Activated CD4-positive, alpha-beta T cell treated with anti-CD3 and anti-CD28 coated beads, Interleukin-2, amount 10 ng/mL, durations not matched to agents 7 days and 5 days (primary cell): ENCODE measurements at regions not wholly inside any gene's neighbourhood (a gene's known extent, or its start where the extent isn't known, plus 50 kb on each side); places are given as distances from the start of the nearest gene placed in this dataset.

Experiments
- CTCF ChIA-PET: fragments of 350-600 bp; sonication (Branson Sonifier 250); formaldehyde crosslinking; loops from one replicate; lab custom pipeline; 2021; ENCODE audit warnings: antibody characterized with exemption; lab: Charles Lee
- POLR2A ChIA-PET: fragments of 350-600 bp; sonication (Branson Sonifier 250); formaldehyde crosslinking; loops from one replicate; lab custom pipeline; 2021; ENCODE audit warnings: antibody characterized with exemption; lab: Charles Lee
- DNase-seq: peaks from one replicate; pipeline ENCODE4 v3.0.0-alpha.2; 2020
- H3K27ac Mint-ChIP-seq: one replicate; pipeline ENCODE4 v1.8.0; 2021; ENCODE audit warnings: mild to moderate bottlenecking, moderate library complexity, mixed read lengths
- H3K27me3 Mint-ChIP-seq: one replicate; pipeline ENCODE4 v1.8.0; 2021; ENCODE audit warnings: mixed read lengths
- H3K36me3 Mint-ChIP-seq: one replicate; pipeline ENCODE4 v1.8.0; 2021; ENCODE audit warnings: low read depth, mixed read lengths
- H3K4me1 Mint-ChIP-seq: one replicate; pipeline ENCODE4 v1.8.0; 2021; ENCODE audit warnings: mixed read lengths
- H3K4me3 Mint-ChIP-seq: one replicate; pipeline ENCODE4 v1.8.0; 2021; ENCODE audit warnings: mild to moderate bottlenecking, moderate library complexity, mixed read lengths
- H3K9me3 Mint-ChIP-seq: one replicate; pipeline ENCODE4 v1.8.0; 2021; ENCODE audit warnings: mixed read lengths

GRCh38 chr2:64773461-64774118 lies 119.9 kb upstream of the SERTAD2 start:
- peaks cover 14% of the 10 kb centered on the region for H3K27me3 Mint-ChIP-seq
- peaks cover 9% of the 10 kb centered on the region for H3K4me1 Mint-ChIP-seq
- H3K9me3 Mint-ChIP-seq = no peaks in the 10 kb centered on the region
- peaks cover 2% of the 10 kb centered on the region for H3K36me3 Mint-ChIP-seq
- CTCF ChIA-PET = interaction anchor here (1.3 to 1.7 kb wide), 3 partner anchors 9 to 11 kb away, joined by 3 to 5 read pairs (median 3); no protein-coding TSS in a partner anchor
- no peak for DNase-seq
- H3K27ac Mint-ChIP-seq = no peak overlapping the region
- no peak overlapping the region for H3K4me3 Mint-ChIP-seq
- POLR2A ChIA-PET = no interaction called here

GRCh38 chr2:64777841-64778240 lies 124.1 kb upstream of the SERTAD2 start:
- peaks cover 2% of the 10 kb centered on the region for H3K36me3 Mint-ChIP-seq
- no peak overlapping the region for H3K27ac Mint-ChIP-seq
- ChIA-PET CTCF (no interaction called here), POLR2A (no interaction called here)
- no peak overlapping the region for H3K4me3 Mint-ChIP-seq
- no peaks in the 10 kb centered on the region for H3K9me3 Mint-ChIP-seq
- peaks cover 10% of the 10 kb centered on the region for H3K27me3 Mint-ChIP-seq
- peaks cover 2% of the 10 kb centered on the region for H3K4me1 Mint-ChIP-seq
- no peak for DNase-seq

GRCh38 chr2:64779117-64779690 lies 125.5 kb upstream of the SERTAD2 start:
- DNase-seq = no peak
- CTCF ChIA-PET = no interaction called here
- Mint-ChIP-seq H3K4me1 (no peaks in the 10 kb centered on the region), H3K4me3 (no peak overlapping the region), H3K36me3 (peaks cover 2% of the 10 kb centered on the region), H3K27me3 (peaks cover 6% of the 10 kb centered on the region), H3K27ac (no peak overlapping the region), H3K9me3 (no peaks in the 10 kb centered on the region)
- POLR2A ChIA-PET = no interaction called here

GRCh38 chr2:64780041-64780440 lies 126.3 kb upstream of the SERTAD2 start:
- POLR2A ChIA-PET = no interaction called here
- Mint-ChIP-seq H3K4me3 (no peak overlapping the region), H3K4me1 (no peaks in the 10 kb centered on the region)

GRCh38 chr2:64781711-64782390 lies 128.1 kb upstream of the SERTAD2 start:
- Mint-ChIP-seq H3K4me3 (no peak overlapping the region), H3K27me3 (peaks cover 4% of the 10 kb centered on the region), H3K9me3 (no peaks in the 10 kb centered on the region), H3K36me3 (no peaks in the 10 kb centered on the region), H3K27ac (no peak overlapping the region), H3K4me1 (no peaks in the 10 kb centered on the region)
- ChIA-PET CTCF (interaction anchor here (1.1 to 1.9 kb wide), 4 partner anchors 8 to 130 kb away, joined by 3 to 8 read pairs (median 4); no protein-coding TSS in a partner anchor), POLR2A (no interaction called here)
- no peak for DNase-seq

More at GRCh38 chr2:64780041-64780440, 126.3 kb upstream of the SERTAD2 start:
- H3K27ac Mint-ChIP-seq = no peak overlapping the region
- CTCF ChIA-PET = interaction anchor here (0.7 to 1.2 kb wide), 2 partner anchors 26 to 134 kb away, joined by 3 to 4 read pairs; no protein-coding TSS in a partner anchor
- no peaks in the 10 kb centered on the region for H3K9me3 Mint-ChIP-seq
- peaks cover 2% of the 10 kb centered on the region for H3K36me3 Mint-ChIP-seq
- no peak for DNase-seq
- H3K27me3 Mint-ChIP-seq = peaks cover 6% of the 10 kb centered on the region

GRCh38 chr2:64784168-64785061 lies 130.7 kb upstream of the SERTAD2 start:
- no peak overlapping the region for H3K27ac Mint-ChIP-seq
- no peak for DNase-seq
- H3K27me3 Mint-ChIP-seq = no peaks in the 10 kb centered on the region
- ChIA-PET CTCF (interaction anchor here (1.2 to 1.4 kb wide), 3 partner anchors 10 to 161 kb away, joined by 3 to 5 read pairs (median 3); no protein-coding TSS in a partner anchor), POLR2A (no interaction called here)
- H3K36me3 Mint-ChIP-seq = no peaks in the 10 kb centered on the region
- H3K4me3 Mint-ChIP-seq = no peak overlapping the region
- no peaks in the 10 kb centered on the region for H3K4me1 Mint-ChIP-seq
- no peaks in the 10 kb centered on the region for H3K9me3 Mint-ChIP-seq

- Mint-ChIP-seq H3K27me3 (no peaks in the 10 kb centered on the region), H3K4me1 (no peaks in the 10 kb centered on the region), H3K4me3 (no peak overlapping the region), H3K27ac (no peak overlapping the region), H3K36me3 (no peaks in the 10 kb centered on the region), H3K9me3 (no peaks in the 10 kb centered on the region)
- ChIA-PET CTCF (interaction anchor here (0.8 to 1.3 kb wide), 3 partner anchors 12 to 162 kb away, joined by 3 read pairs; no protein-coding TSS in a partner anchor), POLR2A (no interaction called here)
- DNase-seq = no peak
Measured at GRCh38 chr2:64785245-64785644, 131.5 kb upstream of the SERTAD2 start.

GRCh38 chr2:64786343-64787018 lies 132.8 kb upstream of the SERTAD2 start:
- Mint-ChIP-seq H3K4me1 (no peaks in the 10 kb centered on the region), H3K27me3 (no peaks in the 10 kb centered on the region), H3K36me3 (no peaks in the 10 kb centered on the region), H3K27ac (no peak overlapping the region), H3K9me3 (no peaks in the 10 kb centered on the region), H3K4me3 (no peak overlapping the region)
- POLR2A ChIA-PET = no interaction called here
- CTCF ChIA-PET = interaction anchor here (0.7 to 1.4 kb wide), 5 partner anchors 10 to 148 kb away, joined by 3 to 4 read pairs (median 3); no protein-coding TSS in a partner anchor
- DNase-seq = no peak

- POLR2A ChIA-PET = no interaction called here
Measured at GRCh38 chr2:64787019-64787365, 133.3 kb upstream of the SERTAD2 start.

GRCh38 chr2:64787698-64788097 lies 134.0 kb upstream of the SERTAD2 start:
- Mint-ChIP-seq H3K9me3 (no peaks in the 10 kb centered on the region), H3K27ac (no peak overlapping the region)
- CTCF ChIA-PET = interaction anchor here (0.8 to 1.3 kb wide), 2 partner anchors 34 to 134 kb away, joined by 3 read pairs; partner anchors contain the start of gene SERTAD2

More at GRCh38 chr2:64787019-64787365, 133.3 kb upstream of the SERTAD2 start:
- Mint-ChIP-seq H3K4me1 (no peaks in the 10 kb centered on the region), H3K27ac (no peak overlapping the region), H3K27me3 (no peaks in the 10 kb centered on the region), H3K4me3 (no peak overlapping the region), H3K9me3 (no peaks in the 10 kb centered on the region), H3K36me3 (no peaks in the 10 kb centered on the region)
- CTCF ChIA-PET = interaction anchor here (1.3 to 1.4 kb wide), 2 partner anchors 11 to 133 kb away, joined by 3 to 4 read pairs; partner anchors contain the start of gene SERTAD2
- DNase-seq = no peak

GRCh38 chr2:64789466-64790320 lies 136.0 kb upstream of the SERTAD2 start:
- Mint-ChIP-seq H3K27me3 (peaks cover 10% of the 10 kb centered on the region), H3K9me3 (no peaks in the 10 kb centered on the region), H3K27ac (no peak overlapping the region), H3K4me3 (no peak overlapping the region), H3K36me3 (no peaks in the 10 kb centered on the region), H3K4me1 (no peaks in the 10 kb centered on the region)
- POLR2A ChIA-PET = interaction anchor here (0.6 kb wide), 1 partner anchor 569 kb away, joined by 3 read pairs; no protein-coding TSS in a partner anchor
- DNase-seq = no peak
- CTCF ChIA-PET = interaction anchor here (0.6 to 1.6 kb wide), 3 partner anchors 18 to 44 kb away, joined by 3 to 4 read pairs (median 3); no protein-coding TSS in a partner anchor

More at GRCh38 chr2:64787698-64788097, 134.0 kb upstream of the SERTAD2 start:
- H3K4me3 Mint-ChIP-seq = no peak overlapping the region
- POLR2A ChIA-PET = no interaction called here
- no peak for DNase-seq
- H3K36me3 Mint-ChIP-seq = no peaks in the 10 kb centered on the region
- no peaks in the 10 kb centered on the region for H3K4me1 Mint-ChIP-seq
- peaks cover under 1% of the 10 kb centered on the region for H3K27me3 Mint-ChIP-seq
